Urinary bladder (tissue), 3 donors: ENCODE measurements at regions not wholly inside any gene's neighbourhood (a gene's known extent, or its start where the extent isn't known, plus 50 kb on each side); places are given as distances from the start of the nearest gene placed in this dataset.

Experiments used
- DNase-seq: peaks from one replicate; pipeline ENCODE4 v3.0.0-alpha.2; 2015; ENCODE audit errors: extremely low spot score
- H3K27ac ChIP-seq: one replicate; pipeline ENCODE4 v1.5.1; 2013; ENCODE audit warnings: low read depth, mild to moderate bottlenecking, moderate library complexity
- H3K36me3 ChIP-seq: one replicate; pipeline ENCODE4 v1.6.1; 2013; ENCODE audit warnings: mild to moderate bottlenecking, moderate library complexity; ENCODE audit not compliant: insufficient read depth
- H3K4me1 ChIP-seq: one replicate; pipeline ENCODE4 v1.6.1; 2013; ENCODE audit warnings: mild to moderate bottlenecking, moderate library complexity; ENCODE audit not compliant: insufficient read depth
- H3K4me3 ChIP-seq: one replicate; pipeline ENCODE4 v1.5.1; 2013; ENCODE audit warnings: low read depth, low read length
- WGBS: extraction: QIAGEN DNeasy Blood & Tissue Kit; methylation state at CpG from one replicate; pipeline ENCODE4 v1.1.7; 2013; 5-methylcytosine and 5-hydroxymethylcytosine counted together
- donor health status: healthy with polysubstance abuse.
- donor health status: healthy.

- Histone ChIP-seq H3K27ac (no peak overlapping the region), H3K36me3 (no peaks in the 10 kb centered on the region), H3K4me1 (no peaks in the 10 kb centered on the region), H3K4me3 (no peak overlapping the region)
- DNase-seq, result no peak
- 88% methylated on average over 14 of the region's 14 CpGs for WGBS
These were observed 145.0 kb upstream of the HDAC4 start for GRCh38 chr2:239545741-239546392.

- WGBS, result 87% methylated on average over 12 of the region's 12 CpGs
- H3K27ac ChIP-seq, result no peak overlapping the region
These were observed 144.2 kb upstream of the HDAC4 start for GRCh38 chr2:239544918-239545465.

GRCh38 chr2:239544143-239544917 is 143.5 kb upstream of the HDAC4 start:
- H3K36me3 ChIP-seq, result no peaks in the 10 kb centered on the region
- H3K27ac ChIP-seq, result no peak overlapping the region
- 35% methylated on average over 8 of the region's 8 CpGs for WGBS
- DNase-seq, result peak; percentile 48
- no peak overlapping the region for H3K4me3 ChIP-seq
- no peaks in the 10 kb centered on the region for H3K4me1 ChIP-seq

More at GRCh38 chr2:239544918-239545465, 144.2 kb upstream of the HDAC4 start:
- no peak for DNase-seq
- Histone ChIP-seq H3K4me3 (no peak overlapping the region), H3K36me3 (no peaks in the 10 kb centered on the region), H3K4me1 (no peaks in the 10 kb centered on the region)

- no peaks in the 10 kb centered on the region for H3K4me1 ChIP-seq
- WGBS, result 79% methylated on average over 3 of the region's 3 CpGs
- H3K4me3 ChIP-seq, result no peak overlapping the region
- H3K36me3 ChIP-seq, result no peaks in the 10 kb centered on the region
- no peak for DNase-seq
- H3K27ac ChIP-seq, result no peak overlapping the region
These were observed 142.9 kb upstream of the HDAC4 start for GRCh38 chr2:239543702-239544101.

GRCh38 chr2:239540174-239540573 is 139.4 kb upstream of the HDAC4 start:
- WGBS, result 66% methylated on average over 7 of the region's 7 CpGs

GRCh38 chr2:239539776-239540100 is 138.9 kb upstream of the HDAC4 start:
- WGBS, result 82% methylated on average over 11 of the region's 11 CpGs
- no peak for DNase-seq
- H3K4me3 ChIP-seq, result no peak overlapping the region
- no peaks in the 10 kb centered on the region for H3K4me1 ChIP-seq
- no peaks in the 10 kb centered on the region for H3K36me3 ChIP-seq
- H3K27ac ChIP-seq, result no peak overlapping the region

More at GRCh38 chr2:239540174-239540573, 139.4 kb upstream of the HDAC4 start:
- H3K36me3 ChIP-seq, result no peaks in the 10 kb centered on the region
- no peak for DNase-seq
- no peak overlapping the region for H3K27ac ChIP-seq
- H3K4me1 ChIP-seq, result no peaks in the 10 kb centered on the region
- H3K4me3 ChIP-seq, result no peak overlapping the region

GRCh38 chr2:239539083-239539775 is 138.4 kb upstream of the HDAC4 start:
- Histone ChIP-seq H3K36me3 (no peaks in the 10 kb centered on the region), H3K4me3 (no peak overlapping the region), H3K4me1 (no peaks in the 10 kb centered on the region), H3K27ac (no peak overlapping the region)
- WGBS, result 74% methylated on average over 7 of the region's 7 CpGs
- no peak for DNase-seq

GRCh38 chr2:239538357-239539052 is 137.7 kb upstream of the HDAC4 start:
- Histone ChIP-seq H3K27ac (no peak overlapping the region), H3K4me3 (no peak overlapping the region), H3K4me1 (no peaks in the 10 kb centered on the region), H3K36me3 (no peaks in the 10 kb centered on the region)
- 83% methylated on average over 10 of the region's 10 CpGs for WGBS
- DNase-seq, result no peak

GRCh38 chr2:239537633-239538356 is 137.0 kb upstream of the HDAC4 start:
- Histone ChIP-seq H3K27ac (no peak overlapping the region), H3K4me1 (no peaks in the 10 kb centered on the region), H3K36me3 (no peaks in the 10 kb centered on the region), H3K4me3 (no peak overlapping the region)
- no peak for DNase-seq
- WGBS, result 79% methylated on average over 11 of the region's 11 CpGs

GRCh38 chr2:239536186-239536585 is 135.4 kb upstream of the HDAC4 start:
- no peaks in the 10 kb centered on the region for H3K4me1 ChIP-seq
- H3K4me3 ChIP-seq, result no peak overlapping the region
- no peak for DNase-seq
- no peak overlapping the region for H3K27ac ChIP-seq
- no peaks in the 10 kb centered on the region for H3K36me3 ChIP-seq
- WGBS, result 98% methylated on average over 10 of the region's 10 CpGs

GRCh38 chr2:239535413-239536144 is 134.8 kb upstream of the HDAC4 start:
- no peak for DNase-seq
- H3K36me3 ChIP-seq, result no peaks in the 10 kb centered on the region
- H3K27ac ChIP-seq, result no peak overlapping the region
- H3K4me3 ChIP-seq, result no peak overlapping the region
- 87% methylated on average over 8 of the region's 8 CpGs for WGBS
- H3K4me1 ChIP-seq, result no peaks in the 10 kb centered on the region

- no peak for DNase-seq
- 89% methylated on average over 14 of the region's 14 CpGs for WGBS
- Histone ChIP-seq H3K36me3 (no peaks in the 10 kb centered on the region), H3K4me1 (no peaks in the 10 kb centered on the region), H3K27ac (no peak overlapping the region), H3K4me3 (no peak overlapping the region)
These were observed 134.0 kb upstream of the HDAC4 start for GRCh38 chr2:239534581-239535412.
